ENCODE measurements at regions not wholly inside any gene's neighbourhood (a gene's known extent, or its start where the extent isn't known, plus 50 kb on each side); places are given as distances from the start of the nearest gene placed in this dataset.

DNA sequence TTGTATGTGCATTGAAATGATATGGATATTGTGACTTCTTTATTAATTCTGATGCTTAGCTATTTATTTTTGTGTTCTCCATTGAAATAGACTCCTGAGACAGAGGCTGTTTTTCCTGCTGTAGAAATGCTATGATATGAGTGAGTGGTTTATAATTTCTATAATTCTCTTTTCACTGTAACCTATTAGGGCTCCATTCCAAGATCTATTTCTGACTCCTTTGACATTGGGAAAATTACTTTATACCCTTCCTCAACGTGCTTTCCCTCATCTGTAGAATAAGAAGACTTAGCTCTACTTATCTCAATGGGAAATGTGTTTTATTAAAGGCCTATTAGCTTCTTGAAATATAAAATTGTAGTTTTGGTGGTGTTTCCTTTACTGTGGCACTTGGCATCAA is 144.5 kb upstream of the RPRM start:
- intact Hi-C loops (cut with DNase I; ENCODE audit: low total_unique reads): no loop called here
- no peaks in the 10 kb centered on the region for H3K4me1 ChIP-seq

DNA sequence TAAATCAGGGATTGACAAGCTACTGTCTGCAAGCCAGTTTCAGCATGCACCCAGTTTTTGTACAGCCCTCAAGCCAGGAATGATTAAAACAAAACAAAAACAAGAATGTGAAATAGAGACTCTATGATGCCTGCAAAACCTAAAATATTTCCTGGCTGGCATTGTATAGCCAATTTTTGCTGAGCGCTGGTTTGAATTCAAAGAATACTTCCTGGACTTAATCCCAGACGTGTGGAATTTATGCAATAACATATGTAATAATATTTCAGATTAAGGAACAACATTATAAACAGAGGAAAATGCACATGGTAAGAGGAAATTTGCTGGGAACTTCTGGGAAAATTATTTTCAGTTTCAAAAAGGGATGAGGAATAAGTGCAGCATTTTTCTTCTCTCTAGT is 148.1 kb upstream of the RPRM start:
- Histone ChIP-seq H3K27me3 (no peaks in the 10 kb centered on the region), H3K27ac (no peak overlapping the region), H3K9me3 (peaks cover 0 to 2% (median 0%) of the 10 kb centered on the region in 4 donors), H3K36me3 (no peaks in the 10 kb centered on the region), H3K4me1 (no peaks in the 10 kb centered on the region), H3K4me3 (no peak overlapping the region)
- 55 to 79% (median 66%) methylated on average over 2 of the region's 2 CpGs for WGBS, 5 donors
- TF ChIP-seq EP300 (IDR thresholded peaks at IDR 0.05) (no peak), POLR2AphosphoS5 (IDR thresholded peaks at IDR 0.05) (no peak), POLR2A (IDR thresholded peaks at IDR 0.05) (no peak)
- TF ChIP-seq, protein P1, sequence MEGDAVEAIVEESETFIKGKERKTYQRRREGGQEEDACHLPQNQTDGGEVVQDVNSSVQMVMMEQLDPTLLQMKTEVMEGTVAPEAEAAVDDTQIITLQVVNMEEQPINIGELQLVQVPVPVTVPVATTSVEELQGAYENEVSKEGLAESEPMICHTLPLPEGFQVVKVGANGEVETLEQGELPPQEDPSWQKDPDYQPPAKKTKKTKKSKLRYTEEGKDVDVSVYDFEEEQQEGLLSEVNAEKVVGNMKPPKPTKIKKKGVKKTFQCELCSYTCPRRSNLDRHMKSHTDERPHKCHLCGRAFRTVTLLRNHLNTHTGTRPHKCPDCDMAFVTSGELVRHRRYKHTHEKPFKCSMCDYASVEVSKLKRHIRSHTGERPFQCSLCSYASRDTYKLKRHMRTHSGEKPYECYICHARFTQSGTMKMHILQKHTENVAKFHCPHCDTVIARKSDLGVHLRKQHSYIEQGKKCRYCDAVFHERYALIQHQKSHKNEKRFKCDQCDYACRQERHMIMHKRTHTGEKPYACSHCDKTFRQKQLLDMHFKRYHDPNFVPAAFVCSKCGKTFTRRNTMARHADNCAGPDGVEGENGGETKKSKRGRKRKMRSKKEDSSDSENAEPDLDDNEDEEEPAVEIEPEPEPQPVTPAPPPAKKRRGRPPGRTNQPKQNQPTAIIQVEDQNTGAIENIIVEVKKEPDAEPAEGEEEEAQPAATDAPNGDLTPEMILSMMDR (IDR thresholded peaks at IDR 0.05): no peak
- intact Hi-C loops (cut with DNase I; ENCODE audit: low total_unique reads): no loop called here
- no peak for DNase-seq

More for the DNA sequence above, 144.5 kb upstream of the RPRM start:
- no peak for TF ChIP-seq POLR2A (IDR thresholded peaks at IDR 0.05)
- no peak for TF ChIP-seq POLR2AphosphoS5 (IDR thresholded peaks at IDR 0.05)
- TF ChIP-seq, protein P1 (IDR thresholded peaks at IDR 0.05): no peak
- no peak for TF ChIP-seq EP300 (IDR thresholded peaks at IDR 0.05)
- no peak for DNase-seq
- Histone ChIP-seq H3K36me3 (no peaks in the 10 kb centered on the region), H3K27ac (no peak overlapping the region), H3K4me3 (no peak overlapping the region), H3K9me3 (peaks cover 0 to 35% (median 15%) of the 10 kb centered on the region in 4 donors), H3K27me3 (no peaks in the 10 kb centered on the region)
- 17 to 29% (median 25%) methylated on average over 1 of the region's 1 CpG for WGBS, 5 donors

DNA sequence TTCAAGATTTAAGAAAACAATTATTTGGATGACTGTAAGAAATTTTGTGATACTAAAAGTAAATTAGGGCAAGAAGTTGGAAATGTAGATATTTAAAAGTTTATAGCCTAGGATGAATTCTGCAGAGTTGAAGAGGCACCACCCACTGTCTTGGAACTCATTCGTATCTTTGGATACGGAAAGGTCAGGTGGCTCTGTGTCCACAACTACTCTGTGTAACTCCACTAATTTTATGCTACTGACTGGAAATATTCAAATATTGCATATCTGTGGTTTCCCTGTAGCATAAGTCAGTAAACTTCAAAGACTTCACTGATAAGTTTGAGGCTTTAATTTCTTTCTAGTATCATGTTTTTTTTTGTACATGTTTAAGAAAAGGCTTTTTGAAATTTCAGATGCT is 156.9 kb upstream of the RPRM start:
- H3K9me3 ChIP-seq: no peaks in the 10 kb centered on the region
- H3K27ac ChIP-seq: no peak overlapping the region
- TF ChIP-seq, protein P1 (IDR thresholded peaks at IDR 0.05): no peak
- TF ChIP-seq EP300 (IDR thresholded peaks at IDR 0.05) (no peak), POLR2A (IDR thresholded peaks at IDR 0.05) (no peak), POLR2AphosphoS5 (IDR thresholded peaks at IDR 0.05) (no peak)

DNA sequence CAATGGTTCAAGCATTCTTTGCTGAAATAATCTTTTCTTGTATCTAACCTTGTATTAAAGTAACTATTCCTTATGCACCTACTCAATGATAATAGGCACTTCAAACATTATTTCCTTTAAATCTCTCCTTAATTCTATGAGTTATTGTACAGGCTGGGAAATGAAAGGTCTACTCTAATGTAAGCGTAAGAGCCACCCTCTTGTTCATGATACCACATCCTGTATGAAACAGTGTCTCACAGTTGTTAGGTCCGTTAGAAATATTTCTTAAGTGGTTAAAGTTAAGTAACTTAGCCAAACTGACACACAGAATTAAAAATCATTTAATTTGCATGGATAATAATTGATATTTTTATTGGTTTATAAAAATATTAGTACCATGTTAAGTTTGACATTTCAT is 162.5 kb upstream of the RPRM start:
- Histone ChIP-seq H3K4me3 (no peak overlapping the region), H3K27me3 (no peaks in the 10 kb centered on the region), H3K36me3 (no peaks in the 10 kb centered on the region), H3K9me3 (peaks cover 0 to 4% (median 0%) of the 10 kb centered on the region in 4 donors), H3K27ac (no peak overlapping the region), H3K4me1 (no peaks in the 10 kb centered on the region)
- intact Hi-C loops (cut with DNase I; ENCODE audit: low total_unique reads): no loop called here
- DNase-seq: no peak
- 72 to 82% (median 76%) methylated on average over 2 of the region's 2 CpGs for WGBS, 5 donors
- TF ChIP-seq POLR2AphosphoS5 (IDR thresholded peaks at IDR 0.05): no peak
- TF ChIP-seq POLR2A (IDR thresholded peaks at IDR 0.05): no peak
- no peak for TF ChIP-seq EP300 (IDR thresholded peaks at IDR 0.05)
- TF ChIP-seq, protein P1 (IDR thresholded peaks at IDR 0.05): no peak

More for the DNA sequence above, 156.9 kb upstream of the RPRM start:
- intact Hi-C loops (cut with DNase I; ENCODE audit: low total_unique reads): no loop called here
- Histone ChIP-seq H3K4me3 (no peak overlapping the region), H3K27me3 (no peaks in the 10 kb centered on the region), H3K4me1 (no peaks in the 10 kb centered on the region), H3K36me3 (no peaks in the 10 kb centered on the region)
- DNase-seq: no peak
- WGBS, 5 donors: 64 to 77% (median 75%) methylated on average over 2 of the region's 2 CpGs
